ENCODE measurements at regions not wholly inside any gene's neighbourhood (a gene's known extent, or its start where the extent isn't known, plus 50 kb on each side); places are given as distances from the start of the nearest gene placed in this dataset.
A peak's percentile ranks its signal among the peaks of the same experiment; 100 is the strongest.

DNA sequence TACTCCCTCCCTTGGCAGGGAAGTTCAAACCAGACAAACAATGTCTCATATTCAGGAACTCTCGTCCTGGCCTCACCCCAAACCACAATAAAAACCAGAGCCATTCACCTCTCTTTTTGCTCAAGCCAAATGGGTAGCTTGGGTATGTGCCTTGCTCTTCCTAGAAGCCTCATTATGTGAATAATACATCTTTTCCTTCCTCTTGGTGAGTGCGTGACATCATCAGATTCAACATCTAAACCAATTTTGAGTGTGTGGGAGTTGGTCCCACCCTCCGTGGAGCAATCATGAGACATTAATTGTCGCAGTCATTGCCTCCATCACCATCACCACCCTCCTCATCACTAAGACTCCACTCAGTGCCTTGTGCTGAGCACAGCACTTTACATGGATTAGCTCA lies 482.9 kb downstream of the PTPRU start:
- Histone ChIP-seq H3K9me3 (peaks cover 0 to 15% (median 12%) of the 10 kb centered on the region in 4 donors), H3K27ac (no peak overlapping the region), H3K27me3 (no peaks in the 10 kb centered on the region), H3K4me3 (no peak overlapping the region), H3K36me3 (no peaks in the 10 kb centered on the region), H3K4me1 (no peaks in the 10 kb centered on the region)
- WGBS, 2 donors, result 53 to 56% methylated on average over 4 of the region's 4 CpGs
- no peak for TF ChIP-seq POLR2A (IDR thresholded peaks at IDR 0.05)
- no peak for TF ChIP-seq POLR2AphosphoS5 (IDR thresholded peaks at IDR 0.05)
- no peak for TF ChIP-seq CTCF (IDR thresholded peaks at IDR 0.05)
- no peak for TF ChIP-seq EP300 (IDR thresholded peaks at IDR 0.05)
- no peak for DNase-seq
- ATAC-seq (ENCODE audit: low FRiP score in 2 of 2), result no peak

DNA sequence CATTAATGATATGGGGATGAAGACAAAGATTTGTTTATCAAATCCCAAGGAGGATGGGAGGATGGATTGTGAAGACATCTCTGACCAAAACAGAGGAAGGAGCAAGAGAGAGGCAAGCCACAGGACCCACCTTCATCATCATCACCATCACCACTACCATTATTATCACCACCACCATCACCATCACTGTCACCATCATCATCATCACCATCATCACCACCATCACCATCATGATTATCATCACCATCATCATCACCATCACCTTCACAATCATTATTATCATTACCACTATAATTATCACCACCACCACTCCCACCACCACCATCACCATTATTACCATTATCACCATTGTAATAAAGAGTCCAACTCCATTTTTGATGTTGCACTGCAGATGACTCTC lies 482.5 kb downstream of the PTPRU start:
- peaks cover 0 to 15% (median 12%) of the 10 kb centered on the region in 4 donors for H3K9me3 ChIP-seq
- no peak for TF ChIP-seq EP300 (IDR thresholded peaks at IDR 0.05)
- no peak for TF ChIP-seq POLR2AphosphoS5 (IDR thresholded peaks at IDR 0.05)
- no peak for TF ChIP-seq POLR2A (IDR thresholded peaks at IDR 0.05)
- no peak for TF ChIP-seq CTCF (IDR thresholded peaks at IDR 0.05)

DNA sequence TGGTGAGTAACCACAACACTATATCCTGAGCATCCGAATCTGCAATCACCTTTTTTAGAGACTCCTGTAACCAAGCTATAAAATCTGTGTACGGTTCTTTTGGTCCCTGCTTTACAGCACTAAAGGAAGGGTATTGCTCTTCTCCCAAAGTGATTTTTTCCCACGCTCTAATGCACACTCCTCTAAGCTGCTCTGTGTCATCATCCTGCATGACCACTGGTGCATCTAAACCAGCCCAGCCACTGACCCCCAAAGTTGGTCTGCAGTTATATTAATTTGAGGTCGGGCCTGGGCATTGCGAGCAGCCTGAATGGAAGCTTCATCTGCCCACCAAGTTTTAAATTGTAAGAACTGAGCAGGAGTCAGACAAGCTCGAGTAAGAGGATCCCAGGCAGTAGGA lies 480.0 kb downstream of the PTPRU start:
- DNase-seq (no peak), ATAC-seq (ENCODE audit: low FRiP score in 2 of 2) (no peak)
- Histone ChIP-seq H3K9me3 (no peaks in the 10 kb centered on the region), H3K36me3 (no peaks in the 10 kb centered on the region), H3K4me3 (no peak overlapping the region), H3K27ac (no peak overlapping the region), H3K4me1 (no peaks in the 10 kb centered on the region), H3K27me3 (no peaks in the 10 kb centered on the region)
- no peak for TF ChIP-seq POLR2AphosphoS5 (IDR thresholded peaks at IDR 0.05)
- no peak for TF ChIP-seq EP300 (IDR thresholded peaks at IDR 0.05)
- TF ChIP-seq CTCF (IDR thresholded peaks at IDR 0.05), result no peak
- no peak for TF ChIP-seq POLR2A (IDR thresholded peaks at IDR 0.05)
- 65 to 70% methylated on average over 6 of the region's 6 CpGs for WGBS, 2 donors

More for the DNA sequence above, 482.5 kb downstream of the PTPRU start:
- no peaks in the 10 kb centered on the region for H3K36me3 ChIP-seq
- DNase-seq (no peak), ATAC-seq (ENCODE audit: low FRiP score in 2 of 2) (no peak)
- no peak overlapping the region for H3K4me3 ChIP-seq
- no peaks in the 10 kb centered on the region for H3K27me3 ChIP-seq
- H3K27ac ChIP-seq, result no peak overlapping the region
- H3K4me1 ChIP-seq, result no peaks in the 10 kb centered on the region

DNA sequence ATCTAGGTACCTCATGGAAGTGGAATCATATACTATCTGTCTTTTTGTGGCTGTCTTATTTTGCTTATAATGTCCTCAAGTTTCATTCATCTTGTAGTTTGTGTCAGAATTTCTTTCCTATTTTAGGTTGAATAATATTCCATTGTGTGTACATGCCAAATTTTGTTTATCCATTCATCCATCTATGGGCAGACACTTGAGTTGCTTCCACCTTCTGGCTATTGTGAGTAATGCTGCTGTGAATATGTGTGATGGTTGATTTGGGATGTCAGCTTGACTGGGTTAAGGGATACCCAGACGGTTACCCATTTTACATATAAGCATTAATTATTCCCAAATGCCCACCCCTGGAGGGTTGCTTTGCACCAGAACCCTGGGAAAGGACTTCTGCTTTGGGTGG lies 477.5 kb downstream of the PTPRU start:
- Histone ChIP-seq H3K27me3 (no peaks in the 10 kb centered on the region), H3K4me1 (no peaks in the 10 kb centered on the region), H3K36me3 (no peaks in the 10 kb centered on the region), H3K27ac (no peak overlapping the region), H3K9me3 (no peaks in the 10 kb centered on the region), H3K4me3 (no peak overlapping the region)
- 48 to 75% methylated on average over 1 of the region's 1 CpG for WGBS, 2 donors
- no peak for TF ChIP-seq EP300 (IDR thresholded peaks at IDR 0.05)
- TF ChIP-seq CTCF (IDR thresholded peaks at IDR 0.05), result no peak
- TF ChIP-seq POLR2A (IDR thresholded peaks at IDR 0.05), result no peak
- TF ChIP-seq POLR2AphosphoS5 (IDR thresholded peaks at IDR 0.05), result no peak
- ATAC-seq (ENCODE audit: low FRiP score in 2 of 2) (no peak), DNase-seq (no peak)

GRCh38 chr1:29712801-29713200 lies 476.5 kb downstream of the PTPRU start:
- 65 to 74% methylated on average over 7 of the region's 7 CpGs for WGBS, 2 donors
- no peaks in the 10 kb centered on the region for H3K27me3 ChIP-seq
- H3K27ac ChIP-seq, result peak overlapping the region in 1 of 4 donors; percentile 41
- H3K36me3 ChIP-seq, result no peaks in the 10 kb centered on the region
- ATAC-seq (ENCODE audit: low FRiP score in 2 of 2) (no peak), DNase-seq (no peak)
- no peaks in the 10 kb centered on the region for H3K4me1 ChIP-seq
- H3K4me3 ChIP-seq, result no peak overlapping the region
- TF ChIP-seq CTCF (IDR thresholded peaks at IDR 0.05) (no peak), POLR2AphosphoS5 (IDR thresholded peaks at IDR 0.05) (no peak), EP300 (IDR thresholded peaks at IDR 0.05) (no peak), POLR2A (IDR thresholded peaks at IDR 0.05) (no peak)
- H3K9me3 ChIP-seq, result no peaks in the 10 kb centered on the region

Data from upper lobe of left lung (tissue), 6 donors.